Uterus (tissue), 2 donors: ENCODE measurements at regions not wholly inside any gene's neighbourhood (a gene's known extent, or its start where the extent isn't known, plus 50 kb on each side); places are given as distances from the start of the nearest gene placed in this dataset.
"Not testable (repeated sequence)": the region's sequence is repeated elsewhere in the genome, so short reads cannot be mapped to it uniquely, and the experiment has no call there.

Experiments
- POLR2A ChIP-seq, 2 donors: fragments of 450-650 bp; IDR thresholded peaks; one replicate each; pipeline ENCODE4 v1.6.1; 2016; ENCODE audit warnings: antibody characterized with exemption in 2 of 2, mild to moderate bottlenecking in 1 of 2, moderate library complexity in 1 of 2
- TF ChIP-seq, protein P1 (sequence below), 4 experiments: fragments of 200-600 bp in 2 of 4; fragments of 450-650 bp in 2 of 4; sonication (generic) in 2 of 4; IDR thresholded peaks; one replicate each; pipeline ENCODE4 v1.5.1; 2016 to 2019; ENCODE audit warnings: antibody characterized with exemption in 4 of 4, mild to moderate bottlenecking in 2 of 4, moderate library complexity in 1 of 4

DNA sequence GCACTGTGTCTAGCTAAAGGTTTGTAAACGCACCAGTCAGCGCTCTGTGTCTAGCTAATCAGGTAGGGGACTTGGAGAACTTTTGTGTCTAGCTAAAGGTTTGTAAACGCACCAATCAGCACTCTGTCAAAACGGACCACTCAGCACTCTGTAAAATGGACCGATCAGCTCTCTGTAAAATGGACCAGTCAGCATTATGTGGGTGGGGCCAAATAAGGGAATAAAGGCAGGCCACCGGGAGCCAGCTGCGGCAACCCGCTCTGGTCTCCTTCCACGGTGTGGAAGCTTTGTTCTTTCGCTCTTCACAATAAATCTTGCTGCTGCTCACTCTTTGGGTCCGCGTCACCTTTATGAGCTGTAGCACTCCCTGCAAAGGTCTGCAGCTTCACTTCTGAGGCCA is 90.2 kb downstream of the ASCL4 start:
- TF ChIP-seq, protein P1, sequence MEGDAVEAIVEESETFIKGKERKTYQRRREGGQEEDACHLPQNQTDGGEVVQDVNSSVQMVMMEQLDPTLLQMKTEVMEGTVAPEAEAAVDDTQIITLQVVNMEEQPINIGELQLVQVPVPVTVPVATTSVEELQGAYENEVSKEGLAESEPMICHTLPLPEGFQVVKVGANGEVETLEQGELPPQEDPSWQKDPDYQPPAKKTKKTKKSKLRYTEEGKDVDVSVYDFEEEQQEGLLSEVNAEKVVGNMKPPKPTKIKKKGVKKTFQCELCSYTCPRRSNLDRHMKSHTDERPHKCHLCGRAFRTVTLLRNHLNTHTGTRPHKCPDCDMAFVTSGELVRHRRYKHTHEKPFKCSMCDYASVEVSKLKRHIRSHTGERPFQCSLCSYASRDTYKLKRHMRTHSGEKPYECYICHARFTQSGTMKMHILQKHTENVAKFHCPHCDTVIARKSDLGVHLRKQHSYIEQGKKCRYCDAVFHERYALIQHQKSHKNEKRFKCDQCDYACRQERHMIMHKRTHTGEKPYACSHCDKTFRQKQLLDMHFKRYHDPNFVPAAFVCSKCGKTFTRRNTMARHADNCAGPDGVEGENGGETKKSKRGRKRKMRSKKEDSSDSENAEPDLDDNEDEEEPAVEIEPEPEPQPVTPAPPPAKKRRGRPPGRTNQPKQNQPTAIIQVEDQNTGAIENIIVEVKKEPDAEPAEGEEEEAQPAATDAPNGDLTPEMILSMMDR (IDR thresholded peaks at IDR 0.05) = not testable (repeated sequence)
- TF ChIP-seq POLR2A (IDR thresholded peaks at IDR 0.05) = not testable (repeated sequence)
